Activated CD4-positive, alpha-beta T cell treated with anti-CD3 and anti-CD28 coated beads for 48 hours (primary cell): ENCODE measurements at regions not wholly inside any gene's neighbourhood (a gene's known extent, or its start where the extent isn't known, plus 50 kb on each side); places are given as distances from the start of the nearest gene placed in this dataset.
"Not testable (repeated sequence)": the region's sequence is repeated elsewhere in the genome, so short reads cannot be mapped to it uniquely, and the experiment has no call there.

Experiments
- DNase-seq: peaks from one replicate; pipeline ENCODE4 v3.0.0-alpha.2; 2020

GRCh38 chr5:14054111-14054854, 88.9 kb upstream of the TRIO start:
- DNase-seq: no peak

- DNase-seq: no peak
Measured at GRCh38 chr5:14050821-14051220, 92.3 kb upstream of the TRIO start.

- no peak for DNase-seq
Measured at GRCh38 chr5:14048434-14048833, 94.7 kb upstream of the TRIO start.

- DNase-seq: no peak
Measured at GRCh38 chr5:14041528-14042192, 97.2 kb upstream of the DNAH5 start.

GRCh38 chr5:14040542-14040941, 96.1 kb upstream of the DNAH5 start:
- no peak for DNase-seq

GRCh38 chr5:14039576-14039975, 95.1 kb upstream of the DNAH5 start:
- no peak for DNase-seq

GRCh38 chr5:14039063-14039462, 94.6 kb upstream of the DNAH5 start:
- no peak for DNase-seq

GRCh38 chr5:14038341-14038959, 94.0 kb upstream of the DNAH5 start:
- no peak for DNase-seq

GRCh38 chr5:14036947-14037346, 92.5 kb upstream of the DNAH5 start:
- DNase-seq: no peak

- DNase-seq: no peak
Measured at GRCh38 chr5:14036514-14036913, 92.0 kb upstream of the DNAH5 start.

- no peak for DNase-seq
Measured at GRCh38 chr5:14035859-14036503, 91.5 kb upstream of the DNAH5 start.

- DNase-seq: no peak
Measured at GRCh38 chr5:14034963-14035362, 90.5 kb upstream of the DNAH5 start.

- no peak for DNase-seq
Measured at GRCh38 chr5:14032918-14033317, 88.4 kb upstream of the DNAH5 start.

- DNase-seq: no peak
Measured at GRCh38 chr5:14028938-14029584, 84.6 kb upstream of the DNAH5 start.

- DNase-seq: no peak
Measured at GRCh38 chr5:14028188-14028587, 83.7 kb upstream of the DNAH5 start.

GRCh38 chr5:14025569-14026286, 81.2 kb upstream of the DNAH5 start:
- no peak for DNase-seq

GRCh38 chr5:14022971-14023370, 78.5 kb upstream of the DNAH5 start:
- no peak for DNase-seq

GRCh38 chr5:14020944-14021343, 76.5 kb upstream of the DNAH5 start:
- DNase-seq: not testable (repeated sequence)

GRCh38 chr5:14019768-14020290, 75.3 kb upstream of the DNAH5 start:
- DNase-seq: no peak

GRCh38 chr5:14017904-14018303, 73.4 kb upstream of the DNAH5 start:
- no peak for DNase-seq

- no peak for DNase-seq
Measured at GRCh38 chr5:14016549-14016948, 72.1 kb upstream of the DNAH5 start.
